ENCODE measurements at regions not wholly inside any gene's neighbourhood (a gene's known extent, or its start where the extent isn't known, plus 50 kb on each side); places are given as distances from the start of the nearest gene placed in this dataset.

GRCh38 chr21:35954066-35954465, 106.3 kb downstream of the SETD4 start:
- TF ChIP-seq ZNF23 (tag by site-specific recombination; IDR thresholded peaks at IDR 0.05; ENCODE audit: borderline replicate concordance), result no peak
- TF ChIP-seq ZNF132 (tag by site-specific recombination; IDR thresholded peaks at IDR 0.05; ENCODE audit: borderline replicate concordance), result no peak
- TF ChIP-seq ZNF837 (tag by site-specific recombination; IDR thresholded peaks at IDR 0.05), result no peak
- TF ChIP-seq ZNF138 (tag by site-specific recombination; IDR thresholded peaks at IDR 0.05; ENCODE audit: borderline replicate concordance), result no peak
- TF ChIP-seq GLIS1 (tag by site-specific recombination; IDR thresholded peaks at IDR 0.05), result no peak
- no peak for TF ChIP-seq MYNN (tag by site-specific recombination; IDR thresholded peaks at IDR 0.05; ENCODE audit: borderline replicate concordance)
- no peak for TF ChIP-seq ZBTB6 (tag by site-specific recombination; IDR thresholded peaks at IDR 0.05)
- TF ChIP-seq EGR2 (tag by site-specific recombination; IDR thresholded peaks at IDR 0.05; ENCODE audit: low read depth), result no peak
- no peak for TF ChIP-seq ZNF621 (tag by site-specific recombination; IDR thresholded peaks at IDR 0.05)
- no peak for TF ChIP-seq ZEB2 (tag by site-specific recombination; IDR thresholded peaks at IDR 0.05)
- TF ChIP-seq ZNF169 (tag by site-specific recombination; IDR thresholded peaks at IDR 0.05), result no peak
- no peak for TF ChIP-seq ZBTB10 (tag by site-specific recombination; IDR thresholded peaks at IDR 0.05)
- no peak for TF ChIP-seq ZNF843 (tag by site-specific recombination; IDR thresholded peaks at IDR 0.05)
- TF ChIP-seq ZNF155 (tag by site-specific recombination; IDR thresholded peaks at IDR 0.05), result no peak
- TF ChIP-seq ZFP3 (tag by site-specific recombination; IDR thresholded peaks at IDR 0.05; ENCODE audit: low read depth), result no peak
- no peak for TF ChIP-seq TRIM28 (IDR thresholded peaks at IDR 0.05; ENCODE audit: borderline replicate concordance, low read length)
- TF ChIP-seq ZNF555 (tag by site-specific recombination; conservative IDR thresholded peaks at IDR 0.05), result no peak
- TF ChIP-seq SP3 (tag by site-specific recombination; IDR thresholded peaks at IDR 0.05), result no peak
- no peak for TF ChIP-seq ZNF148 (tag by site-specific recombination; IDR thresholded peaks at IDR 0.05; ENCODE audit: borderline replicate concordance)
- no peak for TF ChIP-seq BCL6B (tag by site-specific recombination; IDR thresholded peaks at IDR 0.05)
- ChIA-PET POLR2A (no interaction called here), CTCF (interaction anchor here (0.6 to 1.1 kb wide), 2 partner anchors 12 to 37 kb away, joined by 3 to 4 read pairs; no protein-coding TSS in a partner anchor)
- Histone ChIP-seq H3K4me1 (ENCODE audit: control insufficient read depth, insufficient read depth, low read length) (no peaks in the 10 kb centered on the region), H3K4me3 (ENCODE audit: low read depth, low read length) (no peak overlapping the region), H3K9me3 (ENCODE audit: control insufficient read depth, insufficient read depth, low read depth, low read length) (no peaks in the 10 kb centered on the region), H3K36me3 (ENCODE audit: control insufficient read depth in 2 of 2, insufficient read depth in 1 of 2, low read length in 2 of 2) (no peaks in the 10 kb centered on the region), H3K27ac (ENCODE audit: extremely low read depth, low read depth, low read length) (no peak overlapping the region)

Data from HEK293 (cell line).